HCT116 (cell line): ENCODE measurements at regions not wholly inside any gene's neighbourhood (a gene's known extent, or its start where the extent isn't known, plus 50 kb on each side); places are given as distances from the start of the nearest gene placed in this dataset.

Experiments
- ATAC-seq: fragments of 200-7000 bp; cut with Tn5 transposase; 2 replicates; pipeline ENCODE4 v1.9.1; 2020; ENCODE audit warnings: mild to moderate bottlenecking, moderate library complexity
- BruUV-seq: library from RNA; stranded (reverse); fragments of 400-500 nt; replicated peaks from 2 replicates; lab custom pipeline; 2021; lab: Mats Ljungman, UMichigan
- CTCF ChIA-PET: fragments of 300-600 bp; sonication (Branson Sonifier 250); formaldehyde crosslinking; loops from one replicate; lab custom pipeline; 2021; ENCODE audit warnings: antibody characterized with exemption; lab: Charles Lee
- POLR2A ChIA-PET: fragments of 300-600, 350-600 bp; sonication (Branson Sonifier 250); formaldehyde crosslinking; loops from one replicate; lab custom pipeline; 2021; ENCODE audit warnings: antibody characterized with exemption; lab: Charles Lee
- RAD21 ChIA-PET, 2 experiments: fragments of 300-600 bp; sonication (Branson Sonifier 250); formaldehyde crosslinking; loops; one replicate each; lab custom pipeline; 2023; ENCODE audit warnings: low total read pairs in 2 of 2; ENCODE audit not compliant: uncharacterized antibody in 2 of 2, unreplicated experiment in 2 of 2, low non-redundant PET in 1 of 2; lab: Charles Lee
- DNase-seq: peaks from one replicate; pipeline ENCODE4 v3.0.0-alpha.2; 2010; ENCODE audit warnings: low read depth, low spot score
- H2AFZ ChIP-seq: fragments of 200-600 bp; shearing (Covaris generic), sonication (generic); 2 replicates; pipeline ENCODE4 v1.6.1; 2017; ENCODE audit warnings: low read depth, mixed run types, mixed read lengths, antibody characterized with exemption, low read length; ENCODE audit not compliant: poor library complexity, severe bottlenecking
- H3K27ac ChIP-seq: 2 replicates; pipeline ENCODE4 v1.5.1; 2012; ENCODE audit warnings: low read depth, low read length
- H3K27me3 ChIP-seq: fragments of 200-600 bp; sonication (generic); 2 replicates; pipeline ENCODE4 v1.6.1; 2016; ENCODE audit warnings: mixed run types, low read length, mixed read lengths; ENCODE audit not compliant: insufficient read depth
- H3K36me3 ChIP-seq, 2 experiments: fragments of 200-500 bp in 1 of 2; fragments of 200-600 bp in 1 of 2; sonication (Bioruptor generic) in 1 of 2; sonication (generic) in 1 of 2; 2 replicates each; pipeline versions ENCODE4 v1.5.1 to v1.6.1; 2014 to 2016; ENCODE audit warnings: low read length in 2 of 2, inconsistent platforms in 1 of 2, mixed read lengths in 1 of 2, mixed run types in 1 of 2; ENCODE audit not compliant: insufficient read depth in 2 of 2, control insufficient read depth in 1 of 2
- H3K4me1 ChIP-seq, 2 experiments: fragments of 200-600 bp in 1 of 2; sonication (generic) in 1 of 2; 2 replicates each; pipeline versions ENCODE4 v1.5.1 to v1.6.1; 2012 to 2017; ENCODE audit warnings: low read length in 2 of 2, inconsistent platforms in 1 of 2, mild to moderate bottlenecking in 1 of 2, mixed read lengths in 1 of 2, mixed run types in 1 of 2, moderate library complexity in 1 of 2; ENCODE audit not compliant: insufficient read depth in 2 of 2, control insufficient read depth in 1 of 2
- H3K4me2 ChIP-seq: fragments of 200-600 bp; sonication (generic); 2 replicates; pipeline ENCODE4 v1.6.1; 2017; ENCODE audit warnings: mixed run types, low read length, mixed read lengths
- H3K4me3 ChIP-seq, 2 experiments: fragments of 200-600 bp in 1 of 2; sonication (generic) in 1 of 2; replicated peaks in 1 of 2; 2 replicates each; pipeline ENCODE4 v1.5.1; 2011 to 2016; ENCODE audit warnings: low read length in 2 of 2, control low read depth in 1 of 2, low read depth in 1 of 2, mild to moderate bottlenecking in 1 of 2, mixed read lengths in 1 of 2, mixed run types in 1 of 2
- H3K79me2 ChIP-seq: fragments of 200-600 bp; sonication (generic); 2 replicates; pipeline ENCODE4 v1.6.1; 2017; ENCODE audit warnings: mild to moderate bottlenecking, mixed run types, low read length, moderate library complexity, mixed read lengths; ENCODE audit not compliant: insufficient read depth
- H3K9ac ChIP-seq: fragments of 200-600 bp; sonication (generic); 2 replicates; pipeline ENCODE4 v1.6.1; 2016; ENCODE audit warnings: low read length, mixed read lengths
- H3K9me2 ChIP-seq: fragments of 200-600 bp; sonication (generic), shearing (Covaris generic); 2 replicates; pipeline ENCODE4 v1.6.1; 2017; ENCODE audit warnings: mixed run types, mild to moderate bottlenecking, moderate library complexity; ENCODE audit not compliant: insufficient read depth
- H3K9me3 ChIP-seq, 2 experiments: fragments of 200-500 bp in 1 of 2; fragments of 200-600 bp in 1 of 2; sonication (Bioruptor generic) in 1 of 2; sonication (generic) in 1 of 2; 2 replicates each; pipeline ENCODE4 v1.6.1; 2014 to 2017; ENCODE audit warnings: low read length in 2 of 2, mixed read lengths in 2 of 2, inconsistent platforms in 1 of 2, low read depth in 1 of 2, mild to moderate bottlenecking in 1 of 2, mixed run types in 1 of 2, moderate library complexity in 1 of 2; ENCODE audit not compliant: control insufficient read depth in 1 of 2, insufficient read depth in 1 of 2
- H4K20me1 ChIP-seq: fragments of 200-600 bp; sonication (generic), shearing (Covaris generic); 2 replicates; pipeline ENCODE4 v1.6.1; 2017; ENCODE audit warnings: mixed run types, mild to moderate bottlenecking, moderate library complexity; ENCODE audit not compliant: insufficient read depth
- CBX3 ChIP-seq: IDR thresholded peaks from 2 replicates; pipeline ENCODE4 v1.6.1; 2012; ENCODE audit warnings: low read depth
- CEBPB ChIP-seq: IDR thresholded peaks from 2 replicates; pipeline ENCODE4 v1.6.1; 2012; ENCODE audit warnings: low read depth
- CTCF ChIP-seq, 3 experiments: fragments of 200-600 bp in 1 of 3; sonication (generic) in 1 of 3; IDR thresholded peaks in 2 of 3; conservative IDR thresholded peaks in 1 of 3; 2 replicates each; pipeline ENCODE4 v1.5.1; 2012 to 2017; ENCODE audit warnings: low read depth in 2 of 3, low read length in 2 of 3, antibody characterized with exemption in 1 of 3, borderline replicate concordance in 1 of 3, control low read depth in 1 of 3, mild to moderate bottlenecking in 1 of 3, mixed read lengths in 1 of 3, mixed run types in 1 of 3, moderate library complexity in 1 of 3; ENCODE audit not compliant: insufficient read depth in 1 of 3
- ELF1 ChIP-seq: IDR thresholded peaks from 2 replicates; pipeline ENCODE4 v1.6.1; 2012; ENCODE audit warnings: low read depth, borderline replicate concordance
- EZH2phosphoT487 ChIP-seq: fragments of 200-600 bp; IDR thresholded peaks from 2 replicates; pipeline ENCODE4 v1.6.1; 2018; ENCODE audit warnings: antibody characterized with exemption, borderline replicate concordance
- FOSL1 ChIP-seq: IDR thresholded peaks from 2 replicates; pipeline ENCODE4 v1.6.1; 2012; ENCODE audit warnings: low read depth
- JUND ChIP-seq: IDR thresholded peaks from 2 replicates; pipeline ENCODE4 v1.6.1; 2012
- POLR2AphosphoS5 ChIP-seq: IDR thresholded peaks from 2 replicates; pipeline ENCODE4 v1.6.1; 2011; ENCODE audit warnings: mild to moderate bottlenecking, low read depth, low read length, moderate library complexity
- RAD21 ChIP-seq: IDR thresholded peaks from 2 replicates; pipeline ENCODE4 v1.6.1; 2012; ENCODE audit warnings: low read depth, mild to moderate bottlenecking
- SIN3A ChIP-seq: IDR thresholded peaks from 2 replicates; pipeline ENCODE4 v1.6.1; 2012; ENCODE audit warnings: low read depth
- ZFX ChIP-seq: fragments of 450-650 bp; IDR thresholded peaks from 2 replicates; pipeline ENCODE4 v1.6.1; 2017
- intact Hi-C: fragments of 100-400 bp; cut with micrococcal nuclease; formaldehyde crosslinking; loops from 2 replicates; pipeline ENCODE4 v1.10.0; 2022

- TF ChIP-seq SIN3A (no peak), RAD21 (no peak), EZH2phosphoT487 (no peak), JUND (no peak), FOSL1 (no peak), CEBPB (no peak), CBX3 (no peak), CTCF (IDR thresholded peaks at IDR 0.05 in 2 of 3, conservative IDR thresholded peaks at IDR 0.05 in 1 of 3; ENCODE audit: borderline replicate concordance in 1 of 3, insufficient read depth in 1 of 3, low read depth in 2 of 3, low read length in 2 of 3) (no peak), POLR2AphosphoS5 (no peak)
Observed at GRCh38 chr13:111397202-111397880, 76.9 kb downstream of the TEX29 start (continued).

GRCh38 chr13:111398196-111398595 lies 77.8 kb downstream of the TEX29 start:
- no peaks in the 10 kb centered on the region; the same call in 1 of the 2 replicates for H3K27me3 ChIP-seq
- CTCF ChIA-PET: no interaction called here

More at GRCh38 chr13:111398196-111398595, 77.8 kb downstream of the TEX29 start:
- Histone ChIP-seq H3K9ac (no peak overlapping the region), H3K9me2 (no peaks in the 10 kb centered on the region), H3K36me3 (no peaks in the 10 kb centered on the region), H2AFZ (no peak overlapping the region), H3K4me1 (no peaks in the 10 kb centered on the region), H3K79me2 (no peaks in the 10 kb centered on the region), H3K9me3 (no peaks in the 10 kb centered on the region), H3K4me3 (no peak overlapping the region), H3K4me2 (no peak overlapping the region), H3K27ac (no peak overlapping the region)
- POLR2A ChIA-PET: no interaction called here
- BruUV-seq: no TSS peak
- intact Hi-C loops: no loop called here
- DNase-seq: no peak
- TF ChIP-seq CEBPB (no peak), ZFX (no peak), POLR2AphosphoS5 (no peak), ELF1 (no peak), SIN3A (no peak)
- TF ChIP-seq, all 23 proteins: peak for 0
- no peaks in the 10 kb centered on the region for H4K20me1 ChIP-seq
- ATAC-seq: no peak
- RAD21 ChIA-PET: no interaction called here
